ENCODE measurements at regions not wholly inside any gene's neighbourhood (a gene's known extent, or its start where the extent isn't known, plus 50 kb on each side); places are given as distances from the start of the nearest gene placed in this dataset.

- no peaks in the 10 kb centered on the region for H3K4me1 ChIP-seq (ENCODE audit: control insufficient read depth in 2 of 2, insufficient read depth in 2 of 2, low read length in 2 of 2)
- peaks cover 0 to 14% (median 0%) of the 10 kb centered on the region in 3 donors for H3K9me3 ChIP-seq (ENCODE audit: control extremely low read depth in 1 of 3, control insufficient read depth in 2 of 3, insufficient read depth in 1 of 3, low read length in 2 of 3)
- peaks cover 0 to 13% (median 0%) of the 10 kb centered on the region in 4 experiments for H3K27me3 ChIP-seq (replicated peaks in 1 of 4; ENCODE audit: control extremely low read depth in 1 of 4, control insufficient read depth in 3 of 4, insufficient read depth in 4 of 4, low read length in 3 of 4)
- no peak for ATAC-seq (ENCODE audit: low read depth)
- no peaks in the 10 kb centered on the region for H3K36me3 ChIP-seq (replicated peaks in 1 of 2; ENCODE audit: control extremely low read depth in 1 of 2, control insufficient read depth in 1 of 2, extremely low read depth in 1 of 2, insufficient read depth in 2 of 2, low read length in 1 of 2)
- no peaks in the 10 kb centered on the region for H3K79me2 ChIP-seq (ENCODE audit: control insufficient read depth, insufficient read depth, low read length)
- intact Hi-C loops (cut with micrococcal nuclease): no loop called here
- no peak overlapping the region for H3K27ac ChIP-seq (ENCODE audit: low read length in 2 of 2)
- DNase-seq: no peak
- CTCF ChIA-PET: no interaction called here
- POLR2A ChIA-PET: no interaction called here
- H3K4me3 ChIP-seq (ENCODE audit: control extremely low read depth in 1 of 5, extremely low read depth in 1 of 5, insufficient read depth in 1 of 5, low read depth in 2 of 5, low read length in 4 of 5): no peak overlapping the region
- Mint-ChIP-seq H3K4me1 (no peaks in the 10 kb centered on the region), H3K4me3 (no peak overlapping the region), H3K27me3 (peaks cover 16% of the 10 kb centered on the region), H3K27ac (no peak overlapping the region), H3K9me3 (ENCODE audit: insufficient read depth) (no peaks in the 10 kb centered on the region)
- no peak overlapping the region for H2AFZ ChIP-seq (ENCODE audit: insufficient read depth, low read depth, low read length, poor library complexity, severe bottlenecking)
- whole genome bisulfite sequencing (ENCODE audit: insufficient coverage): 79% methylated on average over 40 of the region's 43 CpGs
- TF ChIP-seq, protein P1, sequence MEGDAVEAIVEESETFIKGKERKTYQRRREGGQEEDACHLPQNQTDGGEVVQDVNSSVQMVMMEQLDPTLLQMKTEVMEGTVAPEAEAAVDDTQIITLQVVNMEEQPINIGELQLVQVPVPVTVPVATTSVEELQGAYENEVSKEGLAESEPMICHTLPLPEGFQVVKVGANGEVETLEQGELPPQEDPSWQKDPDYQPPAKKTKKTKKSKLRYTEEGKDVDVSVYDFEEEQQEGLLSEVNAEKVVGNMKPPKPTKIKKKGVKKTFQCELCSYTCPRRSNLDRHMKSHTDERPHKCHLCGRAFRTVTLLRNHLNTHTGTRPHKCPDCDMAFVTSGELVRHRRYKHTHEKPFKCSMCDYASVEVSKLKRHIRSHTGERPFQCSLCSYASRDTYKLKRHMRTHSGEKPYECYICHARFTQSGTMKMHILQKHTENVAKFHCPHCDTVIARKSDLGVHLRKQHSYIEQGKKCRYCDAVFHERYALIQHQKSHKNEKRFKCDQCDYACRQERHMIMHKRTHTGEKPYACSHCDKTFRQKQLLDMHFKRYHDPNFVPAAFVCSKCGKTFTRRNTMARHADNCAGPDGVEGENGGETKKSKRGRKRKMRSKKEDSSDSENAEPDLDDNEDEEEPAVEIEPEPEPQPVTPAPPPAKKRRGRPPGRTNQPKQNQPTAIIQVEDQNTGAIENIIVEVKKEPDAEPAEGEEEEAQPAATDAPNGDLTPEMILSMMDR (IDR thresholded peaks at IDR 0.05): no peak
- no peak for TF ChIP-seq EZH2 (IDR thresholded peaks at IDR 0.05; ENCODE audit: borderline replicate concordance, insufficient read depth, low read depth, low read length, poor library complexity, severe bottlenecking)
- no peak overlapping the region for H3K4me2 ChIP-seq (replicated peaks; ENCODE audit: low read depth, low read length, poor library complexity, severe bottlenecking)
- H3K9ac ChIP-seq (ENCODE audit: low read length): no peak overlapping the region
- no peaks in the 10 kb centered on the region for H4K20me1 ChIP-seq (ENCODE audit: control insufficient read depth, insufficient read depth, low read length, poor library complexity, severe bottlenecking)
These were observed 85.0 kb downstream of the YTHDF1 start for GRCh38 chr20:63130658-63131577.

DNA sequence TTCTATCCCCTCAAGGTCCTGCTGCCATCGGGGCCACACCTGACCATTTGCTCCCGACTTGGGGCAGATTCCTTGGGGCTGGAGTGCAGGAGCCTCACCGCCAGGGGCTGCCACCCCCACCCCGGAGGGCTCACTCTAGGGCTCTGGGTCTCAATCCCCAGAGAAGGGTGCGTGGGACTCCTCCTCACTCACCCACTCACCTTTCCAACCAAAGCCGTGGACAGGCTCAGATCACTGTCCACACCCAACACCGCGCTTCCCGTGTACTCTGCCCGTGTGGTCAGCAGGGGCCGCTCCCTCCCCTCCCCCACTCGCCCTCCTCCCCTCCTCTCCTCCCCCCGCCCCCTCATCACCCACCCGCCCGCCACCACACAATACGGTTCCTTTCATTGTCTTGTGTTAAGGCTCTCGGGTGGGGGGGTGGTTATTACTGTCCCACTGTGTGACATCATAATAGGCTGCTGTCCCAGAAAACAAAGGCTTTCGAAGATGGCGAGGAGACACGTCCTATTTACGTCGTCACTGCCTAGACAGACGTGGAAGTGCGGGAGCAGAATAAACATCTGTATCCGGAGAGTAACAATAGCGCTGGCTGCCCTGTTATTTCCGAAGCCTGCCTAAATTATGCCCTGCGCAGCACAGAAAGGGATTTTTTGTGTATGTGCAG lies 85.8 kb downstream of the YTHDF1 start:
- Histone ChIP-seq H3K79me2 (ENCODE audit: control insufficient read depth, insufficient read depth, low read length) (no peaks in the 10 kb centered on the region), H3K4me2 (replicated peaks; ENCODE audit: low read depth, low read length, poor library complexity, severe bottlenecking) (no peak overlapping the region), H2AFZ (ENCODE audit: insufficient read depth, low read depth, low read length, poor library complexity, severe bottlenecking) (no peak overlapping the region), H4K20me1 (ENCODE audit: control insufficient read depth, insufficient read depth, low read length, poor library complexity, severe bottlenecking) (no peaks in the 10 kb centered on the region), H3K36me3 (replicated peaks in 1 of 2; ENCODE audit: control extremely low read depth in 1 of 2, control insufficient read depth in 1 of 2, extremely low read depth in 1 of 2, insufficient read depth in 2 of 2, low read length in 1 of 2) (no peaks in the 10 kb centered on the region), H3K9me3 (ENCODE audit: control extremely low read depth in 1 of 3, control insufficient read depth in 2 of 3, insufficient read depth in 1 of 3, low read length in 2 of 3) (peaks cover 0 to 10% (median 0%) of the 10 kb centered on the region in 3 donors), H3K4me1 (ENCODE audit: control insufficient read depth in 2 of 2, insufficient read depth in 2 of 2, low read length in 2 of 2) (no peaks in the 10 kb centered on the region), H3K4me3 (ENCODE audit: control extremely low read depth in 1 of 5, extremely low read depth in 1 of 5, insufficient read depth in 1 of 5, low read depth in 2 of 5, low read length in 4 of 5) (no peak overlapping the region), H3K27ac (ENCODE audit: low read length in 2 of 2) (no peak overlapping the region), H3K27me3 (replicated peaks in 1 of 4; ENCODE audit: control extremely low read depth in 1 of 4, control insufficient read depth in 3 of 4, insufficient read depth in 4 of 4, low read length in 3 of 4) (peaks cover 0 to 13% (median 0%) of the 10 kb centered on the region in 4 experiments), H3K9ac (ENCODE audit: low read length) (no peak overlapping the region)
- TF ChIP-seq EZH2 (IDR thresholded peaks at IDR 0.05; ENCODE audit: borderline replicate concordance, insufficient read depth, low read depth, low read length, poor library complexity, severe bottlenecking): no peak
- TF ChIP-seq, protein P1 (IDR thresholded peaks at IDR 0.05): no peak
- 26% methylated on average over 13 of the region's 28 CpGs for WGBS (ENCODE audit: insufficient coverage)
- ATAC-seq (ENCODE audit: low read depth): no peak
- Mint-ChIP-seq H3K27me3 (peaks cover 16% of the 10 kb centered on the region), H3K4me3 (no peak overlapping the region), H3K4me1 (no peaks in the 10 kb centered on the region), H3K27ac (no peak overlapping the region), H3K9me3 (ENCODE audit: insufficient read depth) (no peaks in the 10 kb centered on the region)
- no peak for DNase-seq
- ChIA-PET POLR2A (no interaction called here), CTCF (no interaction called here)
- intact Hi-C loops (cut with micrococcal nuclease): no loop called here

Data from B cell (primary cell).